GM19193 (cell line): ENCODE measurements at regions not wholly inside any gene's neighbourhood (a gene's known extent, or its start where the extent isn't known, plus 50 kb on each side); places are given as distances from the start of the nearest gene placed in this dataset.

Source experiments
- POLR2A ChIP-seq: IDR thresholded peaks from 4 replicates; pipeline ENCODE4 v1.6.1; 2011; ENCODE audit not compliant: insufficient read depth, insufficient read length; ENCODE audit errors: extremely low read depth

- TF ChIP-seq POLR2A = no peak
Measured at GRCh38 chr10:7484456-7485243, 73.8 kb upstream of the SFMBT2 start.

DNA sequence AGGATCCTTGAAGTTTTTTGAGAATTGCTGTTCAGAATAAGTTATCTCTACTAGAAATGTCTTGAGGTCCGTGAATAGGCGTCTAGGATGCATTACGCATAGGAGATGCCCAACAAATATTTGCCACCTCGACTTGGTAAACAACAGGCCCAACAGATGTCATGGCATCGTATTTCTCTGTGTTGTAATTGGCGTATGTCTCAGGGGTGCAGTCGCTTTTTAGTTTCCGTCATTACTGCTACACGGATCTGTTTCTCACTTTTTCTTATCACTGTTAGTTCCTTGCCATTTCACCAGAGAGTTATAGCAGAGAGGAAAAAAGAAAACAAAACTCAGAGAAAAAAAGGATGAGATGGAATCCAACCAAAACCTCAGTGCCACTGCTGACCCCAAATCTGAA lies 73.0 kb upstream of the SFMBT2 start:
- TF ChIP-seq POLR2A = no peak

DNA sequence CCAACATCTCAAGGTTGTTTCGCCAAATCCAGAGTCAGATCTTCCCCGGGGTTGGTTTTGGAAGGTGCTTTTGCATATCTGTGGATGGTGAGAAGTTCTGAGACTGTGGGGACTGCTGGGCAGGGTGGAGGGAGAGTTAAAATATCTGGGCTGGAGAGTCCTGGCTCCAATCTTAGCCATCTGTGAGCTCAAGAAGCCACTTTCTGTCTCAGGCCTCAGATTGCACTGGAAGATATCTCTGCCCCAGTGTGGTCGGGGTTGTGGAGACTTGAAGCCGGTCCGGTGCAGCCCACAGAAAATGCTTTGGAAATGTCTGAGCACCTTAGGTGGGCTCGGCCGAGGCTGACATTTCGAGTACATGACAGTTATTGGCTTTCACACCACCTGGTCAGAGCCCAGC lies 72.2 kb upstream of the SFMBT2 start:
- TF ChIP-seq POLR2A = no peak

DNA sequence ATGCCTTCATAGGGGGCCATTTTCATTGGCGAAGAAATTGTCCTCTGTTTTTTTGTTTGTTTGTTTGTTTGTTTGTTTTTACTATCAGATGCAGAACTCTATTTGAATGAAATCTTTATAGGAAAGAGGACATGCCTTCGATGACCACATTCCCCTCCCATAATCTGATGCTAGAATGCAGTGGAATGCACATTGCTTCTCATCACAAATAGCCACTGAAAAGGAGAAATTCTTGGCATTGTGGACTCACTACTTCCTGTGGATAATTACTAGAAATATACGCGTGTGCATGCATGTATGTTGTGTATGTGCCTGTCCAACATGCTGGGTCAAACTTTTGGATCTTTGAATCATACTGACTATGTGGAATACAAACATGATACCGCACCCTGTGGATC lies 70.5 kb upstream of the SFMBT2 start:
- TF ChIP-seq POLR2A = no peak

- TF ChIP-seq POLR2A = no peak
Measured at GRCh38 chr10:7480742-7481367, 70.0 kb upstream of the SFMBT2 start.

GRCh38 chr10:7479861-7480598 lies 69.2 kb upstream of the SFMBT2 start:
- no peak for TF ChIP-seq POLR2A

- TF ChIP-seq POLR2A = no peak
Measured at GRCh38 chr10:7478727-7479457, 68.1 kb upstream of the SFMBT2 start.

DNA sequence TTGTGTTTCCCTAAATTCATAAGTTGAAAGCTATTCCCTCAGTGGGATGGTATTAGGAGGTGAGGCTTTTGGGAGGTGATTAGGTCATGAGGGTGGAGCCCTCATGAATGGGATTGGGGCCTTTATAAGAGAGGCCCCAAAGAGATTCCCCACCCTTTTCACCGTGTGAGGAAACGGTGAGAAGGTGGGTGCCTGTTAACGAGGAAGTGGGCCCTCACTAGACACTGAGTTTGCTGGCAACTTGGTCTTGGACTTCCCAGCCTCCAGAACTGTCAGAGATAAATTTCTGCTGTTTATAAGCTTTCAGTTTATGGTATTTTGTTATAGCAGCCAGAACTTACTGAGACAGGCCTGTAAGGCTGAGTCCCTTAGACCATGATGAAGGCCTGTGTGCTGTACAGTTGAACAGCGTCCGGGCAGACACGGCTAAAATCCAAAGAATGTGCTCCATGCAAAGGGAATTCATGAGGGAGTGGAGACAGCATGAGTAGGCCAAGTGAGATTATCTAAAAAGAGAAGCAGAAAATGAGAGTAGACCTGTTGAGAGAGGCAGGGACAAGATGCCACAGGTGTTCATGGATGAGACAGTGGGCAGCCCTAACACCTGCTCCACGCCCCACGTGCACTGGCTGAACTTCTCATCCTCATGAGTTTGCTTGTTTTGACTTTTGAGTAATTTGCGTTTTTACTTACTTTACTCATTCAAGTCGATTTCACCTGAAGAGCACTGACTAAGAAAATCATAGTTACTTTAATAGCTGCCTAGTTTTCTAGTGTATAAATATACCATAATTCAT lies 66.9 kb upstream of the SFMBT2 start:
- no peak for TF ChIP-seq POLR2A

GRCh38 chr10:7475939-7476338 lies 65.1 kb upstream of the SFMBT2 start:
- no peak for TF ChIP-seq POLR2A

DNA sequence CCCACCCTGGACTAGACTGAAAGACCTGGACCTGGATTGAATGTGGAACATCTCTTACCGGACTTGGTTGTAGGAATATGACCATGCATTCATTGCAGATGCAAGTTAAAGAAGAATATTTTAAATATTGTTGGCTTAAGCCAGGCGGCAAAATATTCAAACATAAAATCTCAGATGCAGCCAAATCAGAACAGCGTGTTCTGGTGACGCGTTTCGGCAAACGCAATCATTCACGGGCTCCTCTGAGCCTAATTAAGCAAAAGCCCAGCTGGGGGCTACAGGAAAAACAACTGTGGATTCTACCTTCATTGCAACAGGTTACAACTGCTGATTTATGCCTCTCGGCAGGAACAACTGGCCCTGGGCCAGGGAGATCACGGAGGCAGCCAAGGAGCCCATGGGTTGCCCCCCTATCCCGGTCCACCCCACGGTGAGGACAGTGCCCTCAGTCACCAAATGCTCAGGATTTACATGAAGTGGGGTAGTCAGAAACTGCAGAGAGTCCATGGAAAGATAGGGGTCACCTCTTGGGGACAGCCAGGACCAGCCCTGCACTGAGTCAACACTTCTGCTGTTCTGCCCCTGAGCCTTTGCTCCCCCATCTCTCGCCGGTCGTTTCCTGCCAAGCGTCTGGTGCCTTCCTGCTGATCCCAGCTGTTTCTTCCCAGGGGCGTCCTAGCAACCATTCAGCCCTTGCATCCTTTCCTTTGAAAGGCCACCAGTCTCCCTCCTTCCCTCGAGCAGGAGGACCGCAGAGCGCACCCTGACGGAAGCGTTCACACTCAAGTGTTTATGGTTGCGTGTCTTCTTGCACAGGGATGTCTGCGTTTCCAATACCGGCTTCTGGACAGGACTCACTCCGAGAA lies 64.4 kb upstream of the SFMBT2 start:
- no peak for TF ChIP-seq POLR2A

- TF ChIP-seq POLR2A = no peak
Measured at GRCh38 chr10:7474388-7474787, 63.6 kb upstream of the SFMBT2 start.

- no peak for TF ChIP-seq POLR2A
Measured at GRCh38 chr10:7473474-7473873, 62.6 kb upstream of the SFMBT2 start.

DNA sequence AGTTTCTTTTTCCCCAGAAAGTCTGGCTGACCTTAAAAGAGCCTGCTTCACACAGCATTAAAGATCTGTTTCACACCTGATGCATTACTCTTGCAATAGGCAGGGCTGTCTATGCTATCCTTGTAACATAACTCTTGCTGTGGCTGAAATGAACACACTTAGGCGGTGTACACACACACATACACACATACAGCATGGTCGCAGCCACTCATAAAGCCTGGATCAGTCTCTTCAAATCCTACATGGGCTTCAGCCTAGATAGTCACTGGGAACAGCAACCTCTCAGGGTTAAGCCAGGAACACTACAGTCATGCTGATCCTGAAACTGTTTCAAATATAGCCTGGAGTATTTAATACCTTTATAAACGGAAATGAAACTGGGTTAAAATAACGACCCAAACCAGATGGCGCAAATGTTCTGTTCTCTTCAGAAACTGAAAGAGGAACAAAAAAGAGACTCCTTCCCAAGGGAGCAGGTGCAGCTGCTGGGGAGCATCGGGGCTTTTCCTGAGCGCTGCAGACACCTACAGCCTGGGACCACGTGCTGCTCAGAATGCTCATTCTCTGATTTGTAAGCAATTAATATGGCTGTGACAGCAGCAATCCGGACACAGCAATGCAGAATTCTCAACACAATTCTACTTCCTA lies 61.0 kb upstream of the SFMBT2 start:
- peak; percentile 41 for TF ChIP-seq POLR2A

GRCh38 chr10:7470371-7470770 lies 59.5 kb upstream of the SFMBT2 start:
- TF ChIP-seq POLR2A = no peak
